ENCODE measurements at regions not wholly inside any gene's neighbourhood (a gene's known extent, or its start where the extent isn't known, plus 50 kb on each side); places are given as distances from the start of the nearest gene placed in this dataset.

- no peak for TF ChIP-seq CTCF (IDR thresholded peaks at IDR 0.05)
- TF ChIP-seq SMAD3 (CRISPR knock-in tag; IDR thresholded peaks at IDR 0.05; ENCODE audit: borderline replicate concordance): no peak
- TF ChIP-seq CBFB (CRISPR knock-in tag; IDR thresholded peaks at IDR 0.05; ENCODE audit: low read depth): no peak
- no peak for TF ChIP-seq E2F4 (CRISPR knock-in tag; IDR thresholded peaks at IDR 0.05; ENCODE audit: borderline replicate concordance, low read depth)
- no peak for TF ChIP-seq PRDM15 (CRISPR knock-in tag; IDR thresholded peaks at IDR 0.05)
- no peak for TF ChIP-seq ZBTB21 (CRISPR knock-in tag; IDR thresholded peaks at IDR 0.05; ENCODE audit: borderline replicate concordance)
- no peak for TF ChIP-seq FOXK1 (CRISPR knock-in tag; IDR thresholded peaks at IDR 0.05)
Measured at GRCh38 chr11:45436118-45436517, 150.0 kb upstream of the SYT13 start.
